Adrenal gland (tissue), 9 donors: ENCODE measurements at regions not wholly inside any gene's neighbourhood (a gene's known extent, or its start where the extent isn't known, plus 50 kb on each side); places are given as distances from the start of the nearest gene placed in this dataset.

Experiments used
- DNase-seq, 7 donors: peaks; one replicate each; pipeline ENCODE4 v3.0.0-alpha.2; 2019 to 2020
- H3K27ac ChIP-seq, 5 donors: fragments of 200-600 bp; sonication (generic) in 4 of 5; 1 replicate in 3 of 5; 2 replicates in 2 of 5; pipeline versions ENCODE4 v1.5.1 to v1.8.0; 2016 to 2020; ENCODE audit warnings: mild to moderate bottlenecking in 1 of 5
- H3K27me3 ChIP-seq: fragments of 200-600 bp; 2 replicates; pipeline ENCODE4 v1.8.0; 2021
- H3K36me3 ChIP-seq, 2 donors: fragments of 200-600 bp; replicated peaks in 1 of 2; 1 replicate in 1 of 2; 2 replicates in 1 of 2; pipeline versions ENCODE4 v1.5.1 to v1.8.0; 2018 to 2022
- H3K4me1 ChIP-seq, 2 donors: fragments of 200-600 bp; replicated peaks in 1 of 2; 1 replicate in 1 of 2; 2 replicates in 1 of 2; pipeline versions ENCODE4 v1.5.1 to v1.8.0; 2018 to 2021
- H3K4me3 ChIP-seq, 4 donors: fragments of 200-600 bp; sonication (generic) in 3 of 4; one replicate each; pipeline ENCODE4 v1.5.1; 2016 to 2018
- H3K9me3 ChIP-seq, 3 donors: fragments of 200-600 bp; sonication (generic) in 1 of 3; replicated peaks in 1 of 3; 1 replicate in 2 of 3; 2 replicates in 1 of 3; pipeline versions ENCODE4 v1.5.1 to v1.8.0; 2016 to 2021
- CTCF ChIP-seq, 6 experiments: fragments of 450-650 bp in 4 of 6; fragments of 200-600 bp in 2 of 6; sonication (generic) in 1 of 6; IDR thresholded peaks; 1 replicate in 5 of 6; 2 replicates in 1 of 6; pipeline versions ENCODE4 v1.5.1 to v1.8.0; 2016 to 2021; ENCODE audit warnings: antibody characterized with exemption in 6 of 6, mild to moderate bottlenecking in 2 of 6, moderate library complexity in 1 of 6
- POLR2A ChIP-seq, 2 donors: fragments of 450-650 bp; IDR thresholded peaks; one replicate each; pipeline ENCODE4 v1.6.1; 2017; ENCODE audit warnings: antibody characterized with exemption in 2 of 2, mild to moderate bottlenecking in 2 of 2, moderate library complexity in 1 of 2
- WGBS, 4 donors: extraction: QIAGEN DNeasy Blood & Tissue Kit in 2 of 4; methylation state at CpG; one replicate each; pipeline versions ENCODE4 v1.1.5 to v1.1.7; 2013 to 2017; 5-methylcytosine and 5-hydroxymethylcytosine counted together
- intact Hi-C, 2 donors: fragments of 100-400 bp; cut with DNase I; formaldehyde crosslinking; loops; one replicate each; pipeline versions ENCODE4 v1.14.1 to v1.15.0; 2022 to 2023
- donor health status: healthy with polysubstance abuse.
- donor health status: Bipolar disorder and iron deficiency.
- donor health status: DM: yes; HTN: yes; CAD: no.
- donor health status: DM: no; HTN: no; CAD: no.
- donor health status: DM: no; HTN: no; CAD: no.

- intact Hi-C loops: no loop called here
- DNase-seq: no peak
- 50 to 61% (median 56%) methylated on average over 2 of the region's 2 CpGs for WGBS, 4 donors
- Histone ChIP-seq H3K4me3 (no peak overlapping the region), H3K4me1 (no peaks in the 10 kb centered on the region), H3K27me3 (no peaks in the 10 kb centered on the region), H3K27ac (no peak overlapping the region), H3K9me3 (no peaks in the 10 kb centered on the region), H3K36me3 (no peaks in the 10 kb centered on the region)
- TF ChIP-seq CTCF (IDR thresholded peaks at IDR 0.05) (no peak), POLR2A (IDR thresholded peaks at IDR 0.05) (no peak)
Measured at GRCh38 chr1:69269491-69269890, 298.2 kb upstream of the LRRC7 start.

GRCh38 chr1:69271587-69272125, 296.1 kb upstream of the LRRC7 start:
- H3K27ac ChIP-seq: no peak overlapping the region
- H3K9me3 ChIP-seq: no peaks in the 10 kb centered on the region
- DNase-seq: no peak
- H3K27me3 ChIP-seq: no peaks in the 10 kb centered on the region
- no peaks in the 10 kb centered on the region for H3K4me1 ChIP-seq
- H3K4me3 ChIP-seq: no peak overlapping the region
- intact Hi-C loops: no loop called here
- TF ChIP-seq POLR2A (IDR thresholded peaks at IDR 0.05): no peak
- no peak for TF ChIP-seq CTCF (IDR thresholded peaks at IDR 0.05)
- no peaks in the 10 kb centered on the region for H3K36me3 ChIP-seq
- WGBS, 4 donors: 61 to 70% (median 68%) methylated on average over 5 of the region's 5 CpGs

GRCh38 chr1:69272684-69273083, 295.0 kb upstream of the LRRC7 start:
- H3K4me3 ChIP-seq: no peak overlapping the region
- H3K4me1 ChIP-seq: no peaks in the 10 kb centered on the region
- no peaks in the 10 kb centered on the region for H3K9me3 ChIP-seq
- TF ChIP-seq POLR2A (IDR thresholded peaks at IDR 0.05) (no peak), CTCF (IDR thresholded peaks at IDR 0.05) (no peak)
- 80 to 85% (median 81%) methylated on average over 4 of the region's 4 CpGs for WGBS, 4 donors
- H3K36me3 ChIP-seq: no peaks in the 10 kb centered on the region
- DNase-seq: no peak
- intact Hi-C loops: no loop called here
- H3K27ac ChIP-seq: no peak overlapping the region
- no peaks in the 10 kb centered on the region for H3K27me3 ChIP-seq

- Histone ChIP-seq H3K27me3 (no peaks in the 10 kb centered on the region), H3K27ac (no peak overlapping the region), H3K4me3 (no peak overlapping the region), H3K36me3 (no peaks in the 10 kb centered on the region), H3K4me1 (no peaks in the 10 kb centered on the region), H3K9me3 (no peaks in the 10 kb centered on the region)
- DNase-seq: no peak
- 79 to 85% (median 82%) methylated on average over 2 of the region's 2 CpGs for WGBS, 4 donors
- TF ChIP-seq POLR2A (IDR thresholded peaks at IDR 0.05) (no peak), CTCF (IDR thresholded peaks at IDR 0.05) (no peak)
- intact Hi-C loops: no loop called here
Measured at GRCh38 chr1:69278923-69279322, 288.8 kb upstream of the LRRC7 start.
